K562 (cell line): ENCODE measurements at regions not wholly inside any gene's neighbourhood (a gene's known extent, or its start where the extent isn't known, plus 50 kb on each side); places are given as distances from the start of the nearest gene placed in this dataset.

Experiments used
- ATAC-seq: fragments of 200-7000 bp; cut with Tn5 transposase; 3 replicates; pipeline ENCODE4 v1.9.1; 2020; ENCODE audit warnings: moderate library complexity
- BruUV-seq: library from RNA; stranded (reverse); fragments of 400-500 nt; replicated peaks from 2 replicates; lab custom pipeline; 2021; lab: Mats Ljungman, UMichigan
- CTCF ChIA-PET: fragments of 300-600 bp; formaldehyde crosslinking; extraction: SDS; loops from one replicate; lab custom pipeline; 2021; ENCODE audit warnings: low intra/inter-chr PET ratio; lab: Yijun Ruan, JAX
- POLR2A ChIA-PET: fragments of 300-600, 350-650 bp; sonication (Branson Sonifier 250); formaldehyde crosslinking; extraction: SDS; loops from one replicate; lab custom pipeline; 2021; ENCODE audit warnings: antibody characterized with exemption, inconsistent platforms; lab: Yijun Ruan, JAX
- DNase-seq, 4 experiments: peaks; one replicate each; pipeline versions ENCODE4 v3.0.0 to v3.0.0-alpha.2; 2011 to 2018; ENCODE audit warnings: low spot score in 3 of 4, mixed read lengths in 3 of 4; ENCODE audit errors: extremely low read depth in 1 of 4
- FAIRE-seq: peaks from 2 replicates; lab custom pipeline; 2011; peaks lifted over from hg19 to GRCh38; lab: Jason Lieb, UNC
- H2AFZ ChIP-seq: 2 replicates; pipeline ENCODE4 v1.6.0; 2011; ENCODE audit warnings: low read depth, low read length, control low read depth, inconsistent platforms
- H3K27ac ChIP-seq: fragments of 200-600 bp; 3 replicates; pipeline ENCODE4 v1.8.0; 2011; ENCODE audit warnings: low read depth, mild to moderate bottlenecking, control low read depth, inconsistent platforms, low read length, moderate library complexity, mixed read lengths; ENCODE audit errors: extremely low read depth
- H3K27me3 ChIP-seq, 2 experiments: fragments of 300-600 bp in 1 of 2; 2 replicates in 1 of 2; 3 replicates in 1 of 2; pipeline versions ENCODE4 v1.6.0 to v1.8.0; 2011; ENCODE audit warnings: inconsistent platforms in 2 of 2, low read length in 2 of 2, mild to moderate bottlenecking in 1 of 2, mixed read lengths in 1 of 2, moderate library complexity in 1 of 2; ENCODE audit not compliant: control insufficient read depth in 2 of 2, insufficient read depth in 2 of 2
- H3K36me3 ChIP-seq: fragments of 300-600 bp; 3 replicates; pipeline ENCODE4 v1.8.0; 2011; ENCODE audit warnings: mild to moderate bottlenecking, low read length, inconsistent platforms; ENCODE audit not compliant: control insufficient read depth, insufficient read depth
- H3K4me1 ChIP-seq, 2 experiments: fragments of 200-600 bp in 1 of 2; replicated peaks in 1 of 2; 2 replicates in 1 of 2; 3 replicates in 1 of 2; pipeline versions ENCODE4 v1.5.1 to v1.8.0; 2011; ENCODE audit warnings: inconsistent platforms in 2 of 2, low read length in 2 of 2, mild to moderate bottlenecking in 1 of 2, mixed read lengths in 1 of 2, moderate library complexity in 1 of 2; ENCODE audit not compliant: control insufficient read depth in 2 of 2, insufficient read depth in 2 of 2
- H3K4me2 ChIP-seq: 2 replicates; pipeline ENCODE4 v1.6.1; 2011; ENCODE audit warnings: low read length, control low read depth, inconsistent platforms, mixed read lengths; ENCODE audit not compliant: insufficient read depth
- H3K4me3 ChIP-seq: fragments of 200-600 bp; sonication (generic), shearing (Covaris generic); 2 replicates; pipeline ENCODE4 v1.5.1; 2016; ENCODE audit warnings: control low read depth, inconsistent platforms
- H3K79me2 ChIP-seq: fragments of 200-600 bp; 3 replicates; pipeline ENCODE4 v1.8.0; 2011; ENCODE audit warnings: low read length, inconsistent platforms; ENCODE audit not compliant: control insufficient read depth, insufficient read depth
- H3K9ac ChIP-seq, 2 experiments: 2 replicates each; pipeline versions ENCODE4 v1.6.0 to v1.6.1; 2011; ENCODE audit warnings: low read depth in 2 of 2, low read length in 2 of 2, control low read depth in 1 of 2, inconsistent platforms in 1 of 2, mild to moderate bottlenecking in 1 of 2, mixed read lengths in 1 of 2; ENCODE audit not compliant: insufficient read depth in 1 of 2
- H3K9me1 ChIP-seq: one replicate; pipeline ENCODE4 v1.6.0; 2011; ENCODE audit warnings: inconsistent platforms, mild to moderate bottlenecking, low read length, moderate library complexity; ENCODE audit not compliant: control insufficient read depth, insufficient read depth
- H3K9me3 ChIP-seq: replicated peaks from 2 replicates; pipeline ENCODE4 v1.5.1; 2011; ENCODE audit warnings: low read depth, low read length, inconsistent platforms; ENCODE audit not compliant: control insufficient read depth, insufficient read depth
- H4K20me1 ChIP-seq: replicated peaks from 2 replicates; pipeline ENCODE4 v1.6.1; 2011; ENCODE audit warnings: low read length, inconsistent platforms, mixed read lengths; ENCODE audit not compliant: control insufficient read depth, insufficient read depth
- CAMTA2 ChIP-seq: fragments of 250-450 bp; sonication (Bioruptor Pico); conservative IDR thresholded peaks from 2 replicates; pipeline ENCODE4 v1.5.1; 2022
- CBFA2T2 ChIP-seq: fragments of 450-650 bp; conservative IDR thresholded peaks from 2 replicates; pipeline ENCODE4 v1.6.1; 2017; ENCODE audit warnings: mild to moderate bottlenecking
- ELF4 ChIP-seq: fragments of 450-650 bp; formaldehyde crosslinking; IDR thresholded peaks from 2 replicates; pipeline ENCODE4 v1.4.0; 2022; ENCODE audit warnings: missing genetic modification characterization
- GTF2F1 ChIP-seq: IDR thresholded peaks from 2 replicates; pipeline ENCODE4 v1.6.1; 2011; ENCODE audit warnings: low read depth, low read length, improper control_type of control experiment
- HDAC3 ChIP-seq: fragments of 450-650 bp; IDR thresholded peaks from 2 replicates; pipeline ENCODE4 v1.6.1; 2018; ENCODE audit warnings: borderline replicate concordance, mild to moderate bottlenecking, moderate library complexity; ENCODE audit not compliant: partially characterized antibody
- HMG20B ChIP-seq: fragments of 250-450 bp; sonication (Bioruptor Pico); IDR thresholded peaks from 2 replicates; pipeline ENCODE4 v1.5.0; 2021; ENCODE audit warnings: mild to moderate bottlenecking
- HMGN3 ChIP-seq: IDR thresholded peaks from 2 replicates; pipeline ENCODE4 v1.6.1; 2011; ENCODE audit warnings: borderline replicate concordance, low read depth, mild to moderate bottlenecking, mixed read lengths, low read length; ENCODE audit not compliant: insufficient read length; ENCODE audit errors: extremely low read depth
- JUND ChIP-seq, 2 experiments: IDR thresholded peaks; 2 replicates in 1 of 2; 3 replicates in 1 of 2; pipeline ENCODE4 v1.6.1; 2011; ENCODE audit warnings: borderline replicate concordance in 2 of 2, low read depth in 2 of 2, low read length in 2 of 2, improper control_type of control experiment in 1 of 2, missing biosample characterization in 1 of 2, missing genetic modification characterization in 1 of 2, missing genetic modification reagents in 1 of 2
- LCOR ChIP-seq: sonication (generic); formaldehyde crosslinking; IDR thresholded peaks from 2 replicates; pipeline ENCODE4 v1.8.0; 2022; ENCODE audit warnings: mild to moderate bottlenecking, missing genetic modification reagents
- NFYB ChIP-seq: IDR thresholded peaks from 2 replicates; pipeline ENCODE4 v1.6.1; 2011; ENCODE audit warnings: mild to moderate bottlenecking, moderate library complexity; ENCODE audit not compliant: insufficient read length; ENCODE audit errors: extremely low read depth
- RBM15 ChIP-seq: fragments of 200-400 bp; formaldehyde crosslinking; IDR thresholded peaks from 2 replicates; pipeline ENCODE4 v1.6.1; 2018; ENCODE audit warnings: mild to moderate bottlenecking, low read length, moderate library complexity; ENCODE audit not compliant: insufficient read depth
- TAF7 ChIP-seq: fragments of 450-650 bp; IDR thresholded peaks from 2 replicates; pipeline ENCODE4 v1.6.1; 2016; ENCODE audit warnings: missing genetic modification characterization, missing compliant biosample characterization
- ZNF232 ChIP-seq: sonication (generic); formaldehyde crosslinking; IDR thresholded peaks from 2 replicates; pipeline ENCODE4 v1.8.0; 2022; ENCODE audit warnings: mild to moderate bottlenecking, missing genetic modification reagents
- WGBS: fragments of 100-300 bp; shearing (Covaris generic); methylation state at CpG from one replicate; pipeline ENCODE4 v1.1.6; 2016; ENCODE audit warnings: low coverage, mixed read lengths; ENCODE audit not compliant: insufficient coverage; ENCODE audit errors: missing lambda C conversion rate; 5-methylcytosine and 5-hydroxymethylcytosine counted together
- in situ Hi-C: fragments of 300-500 bp; cut with MboI; formaldehyde crosslinking; loops from 4 replicates; pipeline ENCODE4 v1.15.0; 2018; ENCODE audit warnings: inconsistent platforms, mixed read lengths
- intact Hi-C: fragments of 100-400 bp; cut with micrococcal nuclease; formaldehyde crosslinking; loops from 2 replicates; pipeline ENCODE4 v1.14.2; 2022

DNA sequence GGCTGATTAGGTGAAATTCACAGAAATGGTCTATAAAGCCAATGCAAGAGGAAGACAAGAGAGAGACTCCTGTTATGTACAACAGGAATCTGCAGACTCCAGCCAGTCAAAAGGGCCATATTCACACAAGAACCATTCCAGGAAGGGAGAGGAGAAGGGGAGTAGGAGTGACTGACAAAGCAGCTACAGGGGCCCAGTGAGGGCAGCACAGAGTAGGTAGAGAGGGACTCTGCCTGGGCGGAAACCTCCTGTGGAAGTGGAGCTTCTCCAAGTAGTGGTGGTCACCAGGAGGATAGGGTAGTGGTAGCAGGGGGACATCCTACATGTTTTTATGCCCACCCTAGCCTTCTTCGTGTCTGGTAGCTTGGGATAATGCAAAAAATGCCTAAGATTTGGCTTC lies 667.3 kb downstream of the ACTL7B start:
- H3K27ac ChIP-seq: no peak overlapping the region
- POLR2A ChIA-PET: interaction anchor here (0.6 kb wide), 1 partner anchor 214 kb away, joined by 3 read pairs; no protein-coding TSS in a partner anchor
- H4K20me1 ChIP-seq: no peaks in the 10 kb centered on the region
- H2AFZ ChIP-seq: no peak overlapping the region
- in situ Hi-C loops: no loop called here
- ATAC-seq: no peak
- BruUV-seq: no TSS peak
- H3K79me2 ChIP-seq: no peaks in the 10 kb centered on the region
- H3K9me1 ChIP-seq: no peaks in the 10 kb centered on the region
- H3K4me1 ChIP-seq: no peaks in the 10 kb centered on the region
- no peak overlapping the region for H3K4me3 ChIP-seq
- TF ChIP-seq NFYB (no peak), ZNF232 (CRISPR knock-in tag) (no peak), GTF2F1 (no peak), CAMTA2 (no peak), HMGN3 (no peak), JUND (IDR thresholded peaks at IDR 0.05; ENCODE audit: borderline replicate concordance, low read depth, low read length) (no peak), JUND (tag; IDR thresholded peaks at IDR 0.05; ENCODE audit: borderline replicate concordance, low read depth, low read length) (no peak), HDAC3 (no peak), HMG20B (CRISPR knock-in tag) (no peak), ELF4 (CRISPR knock-in tag) (no peak), RBM15 (no peak), CBFA2T2 (no peak), LCOR (CRISPR knock-in tag) (no peak), TAF7 (tag) (no peak)
- TF ChIP-seq, all 486 proteins: peak for 0
- H3K27me3 ChIP-seq: peaks cover 0 to 37% of the 10 kb centered on the region in 2 experiments; a peak in 3 of 5 replicates
- intact Hi-C loops: no loop called here
- H3K9ac ChIP-seq: no peak overlapping the region
- FAIRE-seq (no peak), DNase-seq (no peak)
- H3K36me3 ChIP-seq: no peaks in the 10 kb centered on the region
- CTCF ChIA-PET: no interaction called here
- 12% methylated on average over 2 of the region's 2 CpGs for WGBS
- no peak overlapping the region for H3K4me2 ChIP-seq
- H3K9me3 ChIP-seq: no peaks in the 10 kb centered on the region
